H9 (cell line): ENCODE measurements at regions not wholly inside any gene's neighbourhood (a gene's known extent, or its start where the extent isn't known, plus 50 kb on each side); places are given as distances from the start of the nearest gene placed in this dataset.

Experiments used
- DNase-seq: peaks from one replicate; pipeline ENCODE4 v3.0.0-alpha.2; 2017
- H2AFZ ChIP-seq: one replicate; pipeline ENCODE4 v1.6.1; 2013; ENCODE audit warnings: mild to moderate bottlenecking, low read length, control low read depth, moderate library complexity
- H2AK5ac ChIP-seq: 2 replicates; pipeline ENCODE4 v1.6.1; 2013; ENCODE audit warnings: low read length, control low read depth, mixed read lengths; ENCODE audit not compliant: insufficient read length
- H2BK120ac ChIP-seq: one replicate; pipeline ENCODE4 v1.6.1; 2013; ENCODE audit warnings: low read depth, mild to moderate bottlenecking, low read length, control low read depth, inconsistent platforms; ENCODE audit not compliant: poor library complexity, severe bottlenecking
- H2BK12ac ChIP-seq: 2 replicates; pipeline ENCODE4 v1.6.1; 2013; ENCODE audit warnings: low read length, control low read depth, mixed read lengths, low read depth; ENCODE audit not compliant: insufficient read length
- H2BK15ac ChIP-seq: 2 replicates; pipeline ENCODE4 v1.6.1; 2013; ENCODE audit warnings: low read depth, low read length, control low read depth
- H2BK20ac ChIP-seq: one replicate; pipeline ENCODE4 v1.6.1; 2013; ENCODE audit warnings: low read depth, mild to moderate bottlenecking, low read length, control low read depth, inconsistent platforms; ENCODE audit not compliant: poor library complexity, severe bottlenecking
- H2BK5ac ChIP-seq: 2 replicates; pipeline ENCODE4 v1.6.1; 2013; ENCODE audit warnings: low read length, control low read depth, mixed read lengths; ENCODE audit not compliant: insufficient read length
- H3K14ac ChIP-seq: 2 replicates; pipeline ENCODE4 v1.6.1; 2013; ENCODE audit warnings: low read length, control low read depth; ENCODE audit not compliant: insufficient read depth
- H3K18ac ChIP-seq: 2 replicates; pipeline ENCODE4 v1.6.1; 2013; ENCODE audit warnings: low read depth, mild to moderate bottlenecking, mixed read lengths, low read length, control low read depth; ENCODE audit not compliant: insufficient read length
- H3K23ac ChIP-seq: 2 replicates; pipeline ENCODE4 v1.6.1; 2013; ENCODE audit warnings: low read length, control low read depth, mixed read lengths, low read depth; ENCODE audit not compliant: insufficient read length
- H3K23me2 ChIP-seq: 2 replicates; pipeline ENCODE4 v1.6.1; 2013; ENCODE audit warnings: low read depth, mild to moderate bottlenecking, mixed read lengths, low read length, control low read depth; ENCODE audit not compliant: insufficient read length, poor library complexity, severe bottlenecking
- H3K27ac ChIP-seq: 2 replicates; pipeline ENCODE4 v1.5.1; 2013; ENCODE audit warnings: low read length, control low read depth, mixed read lengths, low read depth; ENCODE audit not compliant: insufficient read length
- H3K27me3 ChIP-seq: 2 replicates; pipeline ENCODE4 v1.6.1; 2013; ENCODE audit warnings: low read length, control low read depth, inconsistent platforms; ENCODE audit not compliant: insufficient read depth
- H3K4ac ChIP-seq: 2 replicates; pipeline ENCODE4 v1.6.1; 2013; ENCODE audit warnings: low read depth, mild to moderate bottlenecking, control low read depth, inconsistent platforms, low read length, moderate library complexity
- H3K4me1 ChIP-seq: 2 replicates; pipeline ENCODE4 v1.6.1; 2013; ENCODE audit warnings: low read length, control low read depth, inconsistent platforms; ENCODE audit not compliant: insufficient read depth
- H3K4me2 ChIP-seq: 2 replicates; pipeline ENCODE4 v1.6.1; 2013; ENCODE audit warnings: low read length, control low read depth, mixed read lengths; ENCODE audit not compliant: insufficient read length, insufficient read depth
- H3K56ac ChIP-seq: 2 replicates; pipeline ENCODE4 v1.6.1; 2013; ENCODE audit warnings: low read depth, mild to moderate bottlenecking, mixed read lengths, low read length, control low read depth; ENCODE audit not compliant: insufficient read length
- H3K79me1 ChIP-seq: 2 replicates; pipeline ENCODE4 v1.6.1; 2013; ENCODE audit warnings: low read depth, mild to moderate bottlenecking, moderate library complexity, low read length, control low read depth, inconsistent platforms; ENCODE audit not compliant: insufficient read depth, poor library complexity, severe bottlenecking
- H3K79me2 ChIP-seq: 2 replicates; pipeline ENCODE4 v1.6.1; 2013; ENCODE audit warnings: low read length, control low read depth, inconsistent platforms; ENCODE audit not compliant: insufficient read depth
- H3K9ac ChIP-seq: 2 replicates; pipeline ENCODE4 v1.6.1; 2013; ENCODE audit warnings: low read length, control low read depth, mixed read lengths; ENCODE audit not compliant: insufficient read length; ENCODE audit errors: extremely low read depth
- H3K9me3 ChIP-seq: one replicate; pipeline ENCODE4 v1.6.1; 2013; ENCODE audit warnings: low read depth, low read length, inconsistent platforms; ENCODE audit not compliant: control insufficient read depth
- H3T11ph ChIP-seq: one replicate; pipeline ENCODE4 v1.6.1; 2013; ENCODE audit warnings: mild to moderate bottlenecking, low read length, control low read depth, inconsistent platforms
- H4K20me1 ChIP-seq: one replicate; pipeline ENCODE4 v1.6.1; 2013; ENCODE audit not compliant: control insufficient read depth, insufficient read length, insufficient read depth
- H4K5ac ChIP-seq: 2 replicates; pipeline ENCODE4 v1.6.1; 2013; ENCODE audit warnings: low read depth, mild to moderate bottlenecking, mixed read lengths, low read length, control low read depth; ENCODE audit not compliant: insufficient read length
- H4K8ac ChIP-seq: replicated peaks from 2 replicates; pipeline ENCODE4 v1.6.1; 2013; ENCODE audit warnings: low read length, control low read depth, mixed read lengths, low read depth; ENCODE audit not compliant: insufficient read length
- H4K91ac ChIP-seq: 2 replicates; pipeline ENCODE4 v1.6.1; 2013; ENCODE audit warnings: low read depth, mild to moderate bottlenecking, moderate library complexity, mixed read lengths, low read length, control low read depth; ENCODE audit not compliant: insufficient read length
- H3K27ac Mint-ChIP-seq, 3 experiments: 2 replicates in 2 of 3; 3 replicates in 1 of 3; pipeline ENCODE4 v1.8.0; 2020 to 2021; ENCODE audit warnings: mixed read lengths in 3 of 3, mild to moderate bottlenecking in 1 of 3, moderate library complexity in 1 of 3
- H3K27me3 Mint-ChIP-seq: 2 replicates; pipeline ENCODE4 v1.8.0; 2021; ENCODE audit warnings: low read depth, mild to moderate bottlenecking, moderate library complexity, mixed read lengths
- H3K36me3 Mint-ChIP-seq, 3 experiments: 2 replicates in 2 of 3; 3 replicates in 1 of 3; pipeline ENCODE4 v1.8.0; 2020 to 2021; ENCODE audit warnings: low read depth in 3 of 3, mixed read lengths in 3 of 3; ENCODE audit not compliant: insufficient read depth in 1 of 3
- H3K4me1 Mint-ChIP-seq, 2 experiments: 2 replicates each; pipeline ENCODE4 v1.8.0; 2020; ENCODE audit warnings: mixed read lengths in 2 of 2
- H3K4me3 Mint-ChIP-seq, 2 experiments: 2 replicates in 1 of 2; 3 replicates in 1 of 2; pipeline ENCODE4 v1.8.0; 2020 to 2021; ENCODE audit warnings: mild to moderate bottlenecking in 2 of 2, mixed read lengths in 2 of 2, moderate library complexity in 1 of 2
- H3K9me3 Mint-ChIP-seq, 2 experiments: 2 replicates in 1 of 2; 3 replicates in 1 of 2; pipeline ENCODE4 v1.8.0; 2020; ENCODE audit warnings: mild to moderate bottlenecking in 2 of 2, mixed read lengths in 2 of 2, moderate library complexity in 1 of 2
- WGBS: extraction: QIAGEN DNeasy Blood & Tissue Kit; methylation state at CpG from one replicate; pipeline ENCODE4 v1.1.7; 2013; ENCODE audit warnings: missing lambda C conversion rate, low lambda C conversion rate, mixed read lengths; ENCODE audit not compliant: insufficient read length; ENCODE audit errors: extremely low coverage; 5-methylcytosine and 5-hydroxymethylcytosine counted together
- TF ChIP-seq, protein P1 (sequence below): fragments of 200-600 bp; sonication (generic); conservative IDR thresholded peaks from 3 replicates; pipeline ENCODE4 v1.8.0; 2021; ENCODE audit warnings: antibody characterized with exemption, mild to moderate bottlenecking

GRCh38 chr15:58295637-58296215 is 136.1 kb upstream of the LIPC start:
- H3K27ac ChIP-seq: no peak overlapping the region
- Mint-ChIP-seq H3K4me1 (peaks cover 25 to 40% of the 10 kb centered on the region in 2 experiments), H3K9me3 (peaks cover 20 to 25% of the 10 kb centered on the region in 2 experiments), H3K27me3 (no peaks in the 10 kb centered on the region), H3K4me3 (no peak overlapping the region), H3K27ac (no peak overlapping the region), H3K36me3 (peaks cover 8 to 24% (median 13%) of the 10 kb centered on the region in 3 experiments)
- H2AFZ ChIP-seq: no peak overlapping the region
- no peak overlapping the region for H3K4ac ChIP-seq
- no peak overlapping the region for H3K4me2 ChIP-seq
- no peak overlapping the region for H3K14ac ChIP-seq
- no peak overlapping the region for H3K18ac ChIP-seq
- no peak overlapping the region for H4K5ac ChIP-seq
- H2BK12ac ChIP-seq: no peak overlapping the region
- no peaks in the 10 kb centered on the region for H3K79me1 ChIP-seq
- H3K9me3 ChIP-seq: no peaks in the 10 kb centered on the region
- H3K23ac ChIP-seq: no peak overlapping the region
- H3K56ac ChIP-seq: no peak overlapping the region
- no peak for DNase-seq
- no peak overlapping the region for H3T11ph ChIP-seq
- TF ChIP-seq, protein P1, sequence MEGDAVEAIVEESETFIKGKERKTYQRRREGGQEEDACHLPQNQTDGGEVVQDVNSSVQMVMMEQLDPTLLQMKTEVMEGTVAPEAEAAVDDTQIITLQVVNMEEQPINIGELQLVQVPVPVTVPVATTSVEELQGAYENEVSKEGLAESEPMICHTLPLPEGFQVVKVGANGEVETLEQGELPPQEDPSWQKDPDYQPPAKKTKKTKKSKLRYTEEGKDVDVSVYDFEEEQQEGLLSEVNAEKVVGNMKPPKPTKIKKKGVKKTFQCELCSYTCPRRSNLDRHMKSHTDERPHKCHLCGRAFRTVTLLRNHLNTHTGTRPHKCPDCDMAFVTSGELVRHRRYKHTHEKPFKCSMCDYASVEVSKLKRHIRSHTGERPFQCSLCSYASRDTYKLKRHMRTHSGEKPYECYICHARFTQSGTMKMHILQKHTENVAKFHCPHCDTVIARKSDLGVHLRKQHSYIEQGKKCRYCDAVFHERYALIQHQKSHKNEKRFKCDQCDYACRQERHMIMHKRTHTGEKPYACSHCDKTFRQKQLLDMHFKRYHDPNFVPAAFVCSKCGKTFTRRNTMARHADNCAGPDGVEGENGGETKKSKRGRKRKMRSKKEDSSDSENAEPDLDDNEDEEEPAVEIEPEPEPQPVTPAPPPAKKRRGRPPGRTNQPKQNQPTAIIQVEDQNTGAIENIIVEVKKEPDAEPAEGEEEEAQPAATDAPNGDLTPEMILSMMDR: no peak
- H2BK5ac ChIP-seq: no peak overlapping the region
- no peak overlapping the region for H2BK20ac ChIP-seq
- no peaks in the 10 kb centered on the region for H4K20me1 ChIP-seq
- no peak overlapping the region for H2AK5ac ChIP-seq
- H3K79me2 ChIP-seq: no peaks in the 10 kb centered on the region
- H2BK15ac ChIP-seq: no peak overlapping the region
- peaks cover 2% of the 10 kb centered on the region; the same call in 1 of the 2 replicates for H3K4me1 ChIP-seq
- H4K8ac ChIP-seq: no peak overlapping the region
- H4K91ac ChIP-seq: no peak overlapping the region
- no peak overlapping the region for H2BK120ac ChIP-seq
- H3K9ac ChIP-seq: no peak overlapping the region
- H3K23me2 ChIP-seq: no peaks in the 10 kb centered on the region
- no peaks in the 10 kb centered on the region for H3K27me3 ChIP-seq
- WGBS: no CpG with 5 or more reads among the region's 7 CpGs
